ENCODE measurements at regions not wholly inside any gene's neighbourhood (a gene's known extent, or its start where the extent isn't known, plus 50 kb on each side); places are given as distances from the start of the nearest gene placed in this dataset.

DNA sequence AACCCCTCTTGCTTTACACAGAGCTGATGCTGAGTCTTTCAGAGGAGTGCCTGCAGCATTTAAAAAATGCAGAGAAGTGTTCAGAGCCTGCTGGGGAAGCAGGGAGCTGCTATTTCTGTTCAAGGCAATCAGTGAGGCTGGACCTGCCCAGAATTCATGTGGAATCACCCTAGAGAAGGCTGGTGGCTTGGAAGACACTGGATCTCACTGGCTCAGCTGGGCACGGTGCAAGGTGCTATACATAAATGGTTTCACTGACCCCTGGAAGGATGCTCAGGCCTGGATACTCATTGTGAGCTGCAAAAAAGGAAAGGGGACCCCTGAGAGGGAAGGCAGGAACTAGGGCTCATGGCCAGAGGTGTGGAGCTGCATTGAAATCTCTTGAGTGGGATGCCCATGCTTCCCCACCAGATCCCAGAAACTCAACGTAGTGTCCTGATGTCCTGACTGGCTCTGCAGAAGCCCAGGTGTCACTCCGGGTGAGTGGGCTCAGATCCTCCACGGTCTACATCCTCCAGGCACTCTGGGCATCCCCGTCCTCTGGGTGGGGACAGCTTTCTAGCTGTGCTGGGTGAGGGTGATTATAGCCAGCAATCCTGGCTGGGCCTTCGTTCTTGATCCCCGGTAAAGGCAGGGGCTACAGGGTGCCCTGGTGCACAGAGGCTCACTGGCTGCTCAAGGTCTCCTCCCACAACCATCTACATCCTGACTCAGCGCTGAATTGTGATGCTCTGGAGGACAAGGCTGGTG, 77.2 kb upstream of the TNS3 start:
- no peak overlapping the region for H3K4me3 ChIP-seq
- H3K27ac ChIP-seq: no peak overlapping the region
- TF ChIP-seq, protein P1, sequence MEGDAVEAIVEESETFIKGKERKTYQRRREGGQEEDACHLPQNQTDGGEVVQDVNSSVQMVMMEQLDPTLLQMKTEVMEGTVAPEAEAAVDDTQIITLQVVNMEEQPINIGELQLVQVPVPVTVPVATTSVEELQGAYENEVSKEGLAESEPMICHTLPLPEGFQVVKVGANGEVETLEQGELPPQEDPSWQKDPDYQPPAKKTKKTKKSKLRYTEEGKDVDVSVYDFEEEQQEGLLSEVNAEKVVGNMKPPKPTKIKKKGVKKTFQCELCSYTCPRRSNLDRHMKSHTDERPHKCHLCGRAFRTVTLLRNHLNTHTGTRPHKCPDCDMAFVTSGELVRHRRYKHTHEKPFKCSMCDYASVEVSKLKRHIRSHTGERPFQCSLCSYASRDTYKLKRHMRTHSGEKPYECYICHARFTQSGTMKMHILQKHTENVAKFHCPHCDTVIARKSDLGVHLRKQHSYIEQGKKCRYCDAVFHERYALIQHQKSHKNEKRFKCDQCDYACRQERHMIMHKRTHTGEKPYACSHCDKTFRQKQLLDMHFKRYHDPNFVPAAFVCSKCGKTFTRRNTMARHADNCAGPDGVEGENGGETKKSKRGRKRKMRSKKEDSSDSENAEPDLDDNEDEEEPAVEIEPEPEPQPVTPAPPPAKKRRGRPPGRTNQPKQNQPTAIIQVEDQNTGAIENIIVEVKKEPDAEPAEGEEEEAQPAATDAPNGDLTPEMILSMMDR (IDR thresholded peaks at IDR 0.05): no peak
- DNase-seq (ENCODE audit: low spot score): no peak

DNA sequence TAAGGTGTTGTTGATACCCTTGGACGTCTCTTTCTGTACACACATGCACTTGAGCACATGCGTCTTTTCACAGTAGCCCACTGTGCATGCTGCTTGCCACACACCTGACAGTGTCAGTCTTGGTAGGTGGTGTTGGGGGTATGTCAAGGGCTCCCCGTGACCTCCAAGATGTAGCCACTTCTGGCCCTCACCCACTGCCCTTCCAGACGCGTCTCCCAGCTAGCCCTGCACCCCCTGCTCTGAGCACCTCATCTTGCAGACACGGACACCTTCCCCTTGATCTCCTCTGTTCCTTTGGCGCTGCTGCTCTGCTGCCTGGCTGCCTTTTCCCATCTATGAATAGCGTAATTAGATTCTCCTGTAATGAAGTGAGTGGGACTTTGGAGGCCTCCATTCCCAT, 75.2 kb upstream of the TNS3 start:
- no peak for DNase-seq (ENCODE audit: low spot score)
- no peak overlapping the region for H3K27ac ChIP-seq
- H3K4me3 ChIP-seq: no peak overlapping the region
- TF ChIP-seq, protein P1 (IDR thresholded peaks at IDR 0.05): no peak

DNA sequence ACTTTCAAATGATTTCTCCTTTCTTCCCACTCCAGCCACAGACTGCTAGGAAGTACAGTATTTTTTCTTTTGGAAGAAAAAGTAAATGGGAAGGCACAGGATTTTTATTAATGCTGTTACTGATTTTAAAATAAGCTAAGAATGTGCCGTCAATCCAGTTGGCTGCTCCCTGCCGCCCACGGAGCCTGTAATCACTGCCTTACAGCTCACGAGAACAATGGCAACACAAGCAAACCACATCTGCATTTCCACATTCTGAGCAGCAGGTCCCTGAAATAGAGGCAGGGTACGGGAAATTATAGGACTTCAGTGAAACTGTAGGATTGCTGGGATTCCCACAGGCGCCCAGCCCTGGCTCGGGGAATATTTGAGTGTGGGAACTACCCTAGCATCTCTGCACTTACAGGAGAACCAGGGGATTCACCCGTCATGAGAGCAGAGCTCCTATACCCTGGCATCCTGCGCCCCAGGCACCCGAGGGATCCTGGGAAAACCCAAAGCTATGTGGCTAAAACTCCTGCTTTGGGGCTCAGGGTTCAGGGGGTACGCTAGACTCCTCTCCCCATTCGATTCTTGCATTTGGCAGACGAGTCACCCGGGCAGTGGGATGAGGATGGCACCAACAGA, 72.9 kb upstream of the TNS3 start:
- Histone ChIP-seq H3K4me3 (no peak overlapping the region), H3K27ac (peak overlapping the region in 1 of 2 donors; percentile 27)
- DNase-seq (ENCODE audit: low spot score): no peak
- TF ChIP-seq, protein P1 (IDR thresholded peaks at IDR 0.05): no peak

DNA sequence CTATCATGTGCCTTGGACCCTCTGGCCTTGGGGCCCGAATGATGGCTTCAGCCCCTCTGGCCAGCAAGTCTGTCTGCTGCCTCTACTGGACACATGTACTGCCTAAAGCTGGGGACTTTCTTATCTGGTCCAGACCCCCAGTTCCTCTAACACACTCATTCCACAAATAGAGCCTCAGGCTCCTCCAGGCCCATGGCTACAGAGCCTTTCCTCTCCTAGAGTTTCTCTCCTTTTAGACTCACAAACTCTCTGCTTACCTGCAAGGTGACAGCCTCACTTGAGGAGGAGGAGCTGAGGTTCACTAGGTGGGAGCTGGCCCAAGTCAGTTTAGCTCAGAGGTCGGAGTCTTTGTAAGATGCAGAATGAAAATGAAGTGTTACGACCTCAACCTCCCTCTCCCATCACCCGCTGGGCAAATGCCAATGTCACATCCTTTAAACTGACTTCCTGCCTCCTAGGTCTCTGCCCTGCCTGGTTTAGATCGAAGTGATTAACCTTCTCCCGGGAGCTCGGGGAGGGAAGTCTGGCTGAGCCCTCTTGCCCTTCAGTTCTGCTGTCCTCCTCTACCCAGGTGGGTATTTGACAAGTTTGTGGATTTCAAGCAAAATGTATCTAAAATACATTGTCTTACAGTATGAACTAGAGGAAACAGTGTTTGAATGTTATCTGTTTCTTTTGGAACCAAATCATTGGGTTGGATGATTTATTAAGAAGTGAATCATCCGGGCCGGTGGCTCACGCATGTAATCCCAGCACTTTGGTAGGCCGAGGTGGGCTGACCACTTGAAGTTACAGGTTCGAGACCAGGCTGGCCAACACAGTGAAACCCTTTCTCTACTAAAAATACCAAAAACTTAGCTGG, 71.9 kb upstream of the TNS3 start:
- DNase-seq (ENCODE audit: low spot score): no peak
- Histone ChIP-seq H3K4me3 (no peak overlapping the region), H3K27ac (peak overlapping the region; percentile 13 to 20)
- TF ChIP-seq, protein P1 (IDR thresholded peaks at IDR 0.05): no peak

DNA sequence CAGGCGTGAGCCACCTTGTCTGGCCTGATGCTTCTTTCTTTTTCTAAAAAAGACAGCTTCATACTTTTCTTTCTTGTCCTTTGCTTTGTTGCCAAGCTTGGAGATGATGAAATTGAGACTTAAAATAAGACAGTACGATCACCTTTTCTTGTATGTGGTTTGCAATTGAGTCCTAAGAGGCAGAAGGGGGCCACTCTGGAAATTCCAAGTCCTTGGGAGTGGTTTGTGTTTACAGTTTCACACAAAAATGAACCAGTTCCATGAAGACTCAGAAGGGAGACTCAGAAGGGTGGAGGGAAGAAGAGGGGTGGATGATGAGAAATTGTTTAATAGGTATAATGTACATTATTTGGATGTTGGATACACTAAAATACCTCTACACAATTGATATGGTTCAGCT, 70.7 kb upstream of the TNS3 start:
- DNase-seq (ENCODE audit: low spot score): no peak
- peak overlapping the region; percentile 64 to 87 for H3K27ac ChIP-seq
- TF ChIP-seq, protein P1 (IDR thresholded peaks at IDR 0.05): no peak
- H3K4me3 ChIP-seq: no peak overlapping the region

DNA sequence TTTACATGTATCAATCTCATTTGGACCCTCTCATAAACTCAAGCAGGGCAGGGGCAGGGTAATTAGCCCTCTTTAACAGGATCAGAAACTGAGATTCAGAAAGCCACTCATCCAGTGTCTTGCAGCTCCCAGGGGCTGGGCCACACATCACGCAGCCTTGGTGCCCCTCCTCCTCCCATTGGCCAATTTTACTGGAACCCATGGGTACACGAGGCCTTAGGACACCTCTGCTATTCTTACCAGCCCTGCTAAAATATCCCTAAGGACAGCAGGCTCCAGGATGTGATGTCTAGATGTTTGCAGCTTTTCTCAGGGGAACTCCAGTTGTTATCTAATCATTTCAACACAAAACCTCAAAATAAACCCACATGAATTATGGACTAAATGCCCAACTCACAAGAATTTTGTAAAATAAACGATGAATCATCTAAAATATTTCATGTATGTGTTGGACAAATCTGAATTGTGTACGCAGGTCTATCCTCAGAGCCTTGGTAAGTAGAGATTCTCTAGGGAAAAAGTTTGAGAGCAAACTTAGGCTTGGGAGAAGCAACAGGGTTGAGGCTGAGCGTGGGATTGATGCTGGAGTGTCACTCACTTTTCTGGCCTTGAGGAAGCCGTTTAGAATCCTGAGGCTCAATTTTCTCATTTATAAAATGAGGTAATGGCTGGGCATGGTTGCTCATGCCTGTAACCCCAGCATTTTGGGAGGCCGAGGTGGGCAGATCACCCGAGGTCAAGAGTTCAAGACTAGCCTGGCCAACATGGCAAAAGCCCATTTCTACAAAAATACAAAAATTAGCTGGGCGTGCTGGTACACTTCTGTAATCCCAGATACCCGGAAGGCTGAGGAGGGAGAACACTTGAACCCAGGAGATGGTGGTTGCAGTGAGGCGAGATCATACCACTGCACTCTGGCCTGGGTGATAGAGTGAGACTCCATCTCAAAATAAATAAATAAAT, 69.7 kb upstream of the TNS3 start:
- Histone ChIP-seq H3K4me3 (no peak overlapping the region), H3K27ac (peak overlapping the region; percentile 64 to 87)
- TF ChIP-seq, protein P1 (IDR thresholded peaks at IDR 0.05): no peak
- DNase-seq (ENCODE audit: low spot score): peak; percentile 90
